ENCODE measurements at regions not wholly inside any gene's neighbourhood (a gene's known extent, or its start where the extent isn't known, plus 50 kb on each side); places are given as distances from the start of the nearest gene placed in this dataset.

DNA sequence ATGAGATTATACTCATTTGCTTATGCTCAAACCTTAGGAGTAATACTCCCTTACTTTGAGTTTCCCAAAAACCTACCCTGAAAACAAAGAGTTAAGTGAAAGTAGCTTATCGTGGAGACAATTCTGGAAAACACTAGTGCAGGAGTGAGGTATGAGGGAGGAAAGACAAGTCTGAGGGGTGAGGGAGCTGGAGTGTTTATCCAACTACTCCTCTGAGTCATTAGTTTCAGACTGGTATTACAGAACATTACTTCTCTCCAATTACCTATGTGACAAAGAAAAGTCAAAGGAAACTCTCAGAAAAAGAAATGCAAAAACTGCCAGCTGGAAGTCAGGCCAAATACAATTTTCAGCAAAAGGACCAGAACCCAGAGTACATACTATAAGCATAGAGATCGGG, 171.1 kb upstream of the SPTLC3 start:
- TF ChIP-seq JUND (IDR thresholded peaks at IDR 0.05; ENCODE audit: low read length) = no peak
- TF ChIP-seq ATF2 (IDR thresholded peaks at IDR 0.05; ENCODE audit: low read length) = no peak

All from H1 (cell line).